GM18498 (cell line): ENCODE measurements at regions not wholly inside any gene's neighbourhood (a gene's known extent, or its start where the extent isn't known, plus 50 kb on each side); places are given as distances from the start of the nearest gene placed in this dataset.

Source experiments
- ATAC-seq: cut with Tn5 transposase; IDR thresholded peaks from one replicate; pipeline ENCODE4 v1.9.1; 2021; ENCODE audit warnings: mild to moderate bottlenecking, moderate library complexity; ENCODE audit not compliant: unreplicated experiment

DNA sequence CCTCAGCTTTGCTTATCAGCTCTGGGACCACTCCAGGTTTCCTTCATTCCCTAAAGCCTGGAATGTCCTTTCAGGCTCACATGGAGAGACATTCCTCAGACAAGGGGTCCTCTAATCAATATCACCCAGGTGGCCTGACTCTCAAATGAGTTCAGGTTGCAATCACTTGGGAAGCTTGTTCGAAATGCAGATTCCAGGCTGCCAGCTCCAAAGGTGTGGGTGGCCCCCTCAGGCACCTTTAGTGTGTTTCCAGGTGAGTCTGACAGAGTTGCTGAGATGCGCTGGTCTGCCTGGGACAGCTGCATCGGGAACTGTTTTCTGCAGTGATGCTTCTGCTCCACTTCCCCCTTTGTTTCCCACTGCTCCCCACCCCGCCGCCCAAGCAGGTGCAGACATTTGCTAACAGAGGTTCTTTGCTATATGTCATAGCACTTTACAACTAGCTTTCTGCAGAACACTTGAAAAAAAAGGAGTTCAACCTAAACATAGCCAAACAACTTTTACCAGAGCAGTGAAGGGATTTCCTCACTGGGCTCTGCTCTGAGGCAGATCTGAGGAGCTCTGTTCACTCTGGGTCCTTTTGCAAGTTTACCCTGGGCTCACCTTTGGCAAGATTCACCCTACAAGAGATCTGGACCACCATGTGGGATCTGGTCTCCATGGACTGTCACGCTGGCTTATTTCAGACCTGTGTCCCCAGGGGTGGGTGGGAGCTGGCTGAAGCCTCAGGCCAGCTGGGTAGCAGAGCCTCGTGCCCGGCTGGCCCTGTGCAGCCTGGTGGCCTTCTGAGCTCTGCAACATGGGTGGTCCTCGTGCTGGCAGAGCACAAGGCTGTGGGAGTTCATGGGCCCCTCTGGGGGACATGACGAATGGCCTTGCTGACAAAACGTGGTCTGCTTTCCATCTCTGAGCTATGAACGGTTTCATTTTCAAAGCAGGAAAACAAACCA lies 539.6 kb downstream of the CCDC171 start:
- ATAC-seq: no peak

DNA sequence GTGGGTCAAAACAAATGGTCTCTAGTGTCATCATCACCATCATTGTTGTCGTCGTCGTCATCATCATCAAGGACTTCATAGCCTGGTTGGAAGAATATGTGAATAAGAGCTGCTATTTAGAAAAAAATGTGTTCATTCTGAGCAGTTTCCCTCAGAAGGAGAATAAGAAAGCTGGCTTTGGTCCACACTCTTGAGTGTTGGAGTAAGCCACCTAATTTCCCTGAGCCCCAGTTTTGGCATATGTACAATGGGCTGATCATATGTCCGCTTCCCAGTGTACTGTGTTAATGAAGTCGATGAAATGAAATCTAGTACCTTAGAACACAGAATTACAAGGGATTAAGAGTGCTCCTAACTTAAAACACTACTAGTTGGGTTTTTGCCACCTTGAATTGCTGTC lies 545.5 kb downstream of the CCDC171 start:
- ATAC-seq: no peak

DNA sequence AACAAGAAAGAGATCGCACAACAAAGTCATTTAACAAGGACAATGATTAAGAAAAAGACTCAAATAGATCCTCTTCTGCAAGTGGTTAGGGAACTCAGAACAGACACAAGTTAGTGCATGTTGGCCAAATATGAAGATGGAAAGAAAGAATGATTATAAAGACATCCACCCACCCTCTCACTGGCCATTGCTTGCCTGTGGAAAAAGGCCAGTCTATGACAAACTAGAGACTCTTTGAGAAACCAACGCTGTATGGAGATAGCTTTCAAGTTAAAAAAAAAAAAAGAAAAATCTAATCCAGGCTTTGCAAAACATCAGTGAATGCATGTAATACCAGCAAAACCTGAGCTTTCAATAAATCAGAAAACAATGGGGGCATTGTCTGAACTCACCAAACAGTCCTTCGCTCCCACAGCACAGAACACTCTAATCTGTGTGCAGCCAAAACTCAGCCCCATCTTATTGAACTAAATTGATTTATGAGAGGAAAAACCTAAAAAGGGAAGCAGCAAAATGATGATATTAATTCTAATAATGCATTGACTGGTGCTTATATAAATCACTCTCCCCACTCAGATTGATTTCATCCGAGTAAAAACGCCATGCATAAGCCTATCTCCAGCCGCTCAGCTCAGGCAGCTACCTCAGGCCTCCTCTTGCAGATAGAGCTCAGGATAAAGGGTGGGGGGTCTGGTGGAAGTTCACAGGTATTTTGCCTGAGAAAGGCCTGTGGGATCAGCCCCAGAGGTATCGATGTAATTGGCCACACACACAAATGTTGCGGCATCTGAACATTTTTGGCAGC lies 547.1 kb downstream of the CCDC171 start:
- no peak for ATAC-seq

DNA sequence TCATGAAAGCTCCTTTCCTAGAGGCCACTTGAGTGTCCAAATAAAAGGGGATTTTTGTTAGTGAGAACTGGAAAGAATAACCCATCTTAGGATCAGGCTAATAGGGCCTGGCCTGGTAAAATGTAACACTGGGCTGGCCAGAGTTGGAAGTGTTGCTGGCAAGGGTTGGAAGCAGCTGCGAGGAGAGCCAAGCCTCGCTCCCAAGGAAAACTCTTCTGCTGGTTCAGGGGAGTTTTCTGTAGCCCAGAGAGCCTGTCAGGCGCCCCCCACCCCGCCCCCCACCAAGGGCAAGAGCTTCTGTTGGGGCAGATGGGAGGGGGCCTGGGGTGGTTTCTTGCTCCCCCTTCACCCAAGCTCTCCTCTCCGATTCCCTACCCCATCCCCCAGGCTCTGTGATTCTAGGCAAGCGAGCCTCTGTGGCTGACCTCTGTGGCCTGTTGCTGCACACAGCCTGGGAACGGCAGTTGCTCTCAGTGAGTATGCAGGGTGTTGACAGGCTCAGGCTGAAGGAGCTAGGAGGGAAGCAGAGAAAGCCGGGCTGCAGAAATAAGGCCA lies 547.8 kb downstream of the CCDC171 start:
- ATAC-seq: no peak

- no peak for ATAC-seq
Measured at GRCh38 chr9:16102154-16102553, 549.3 kb downstream of the CCDC171 start.

GRCh38 chr9:16103620-16104397 lies 551.0 kb downstream of the CCDC171 start:
- no peak for ATAC-seq

- no peak for ATAC-seq
Measured at GRCh38 chr9:16105168-16106020, 552.6 kb downstream of the CCDC171 start.

- no peak for ATAC-seq
Measured at GRCh38 chr9:16106021-16106571, 553.3 kb downstream of the CCDC171 start.

- no peak for ATAC-seq
Measured at GRCh38 chr9:16112116-16112515, 559.3 kb downstream of the CCDC171 start.

- ATAC-seq: no peak
Measured at GRCh38 chr9:16115994-16116393, 563.2 kb downstream of the CCDC171 start.

GRCh38 chr9:16118043-16118442 lies 565.2 kb downstream of the CCDC171 start:
- ATAC-seq: no peak

DNA sequence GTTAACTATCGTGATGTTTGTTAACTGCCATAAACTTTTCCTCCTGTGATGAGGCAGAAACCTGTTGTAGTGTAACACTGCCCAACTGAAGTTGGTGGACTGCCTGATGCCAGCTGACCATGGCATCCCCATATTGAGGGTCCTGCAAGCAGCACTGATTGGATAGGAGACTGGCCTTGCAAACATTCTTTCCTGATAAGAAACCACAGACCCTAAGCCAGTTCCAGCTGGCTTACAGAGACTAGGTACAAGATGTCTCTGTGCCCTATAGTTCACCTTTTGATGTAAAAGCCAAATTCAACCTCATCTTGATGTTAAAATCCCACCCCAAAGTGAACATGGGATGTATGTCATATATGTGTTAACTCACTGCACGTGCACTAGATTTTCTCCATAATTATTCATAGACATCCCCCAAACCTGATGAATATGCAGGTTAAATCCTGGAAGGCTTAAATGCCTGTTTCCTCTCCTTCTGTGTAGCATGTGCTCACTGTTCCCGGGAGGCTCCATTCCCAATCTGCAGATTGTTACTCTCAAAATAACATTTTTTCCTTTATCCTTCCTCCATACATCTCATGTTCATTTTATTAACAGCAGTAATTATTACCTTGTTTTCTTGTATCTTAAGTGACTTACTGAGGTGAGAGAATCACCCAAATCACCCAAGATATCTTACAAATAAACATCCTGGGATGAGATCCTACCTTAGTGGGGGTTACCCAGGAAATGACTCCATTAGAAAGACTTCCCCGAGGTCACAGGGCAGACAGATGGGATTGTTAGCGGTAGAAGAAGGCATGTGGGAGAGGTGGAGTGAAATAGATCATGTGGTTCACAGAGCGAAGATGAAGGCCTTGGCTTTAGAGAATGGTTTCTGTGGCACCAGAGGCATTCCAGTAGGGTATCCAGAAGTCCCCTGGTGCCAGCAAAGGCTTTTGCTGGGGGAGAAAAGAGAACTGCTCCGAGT lies 566.7 kb downstream of the CCDC171 start:
- ATAC-seq: no peak

GRCh38 chr9:16120231-16120641 lies 567.4 kb downstream of the CCDC171 start:
- no peak for ATAC-seq

DNA sequence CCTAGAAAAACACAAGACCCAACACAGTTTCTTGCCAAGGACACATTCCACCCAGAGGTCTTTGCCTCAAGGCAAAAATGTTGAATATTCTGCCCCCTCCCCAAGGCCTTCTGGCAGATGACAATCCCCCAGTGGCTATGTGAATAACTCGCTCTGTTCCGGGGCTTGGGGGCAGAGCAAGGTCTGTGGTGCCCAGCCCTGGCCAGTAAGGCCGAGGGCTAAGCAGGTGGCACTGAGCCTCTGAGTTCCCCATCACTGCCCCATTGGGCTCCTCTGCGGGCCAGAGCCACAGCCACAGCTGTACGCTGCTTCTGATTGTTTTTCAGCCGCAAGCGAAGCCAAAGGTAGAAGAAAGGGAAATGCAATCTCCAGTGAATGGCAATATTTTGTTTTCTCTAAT lies 567.9 kb downstream of the CCDC171 start:
- no peak for ATAC-seq

GRCh38 chr9:16121168-16121567 lies 568.3 kb downstream of the CCDC171 start:
- ATAC-seq: no peak

GRCh38 chr9:16121601-16122286 lies 568.9 kb downstream of the CCDC171 start:
- no peak for ATAC-seq

GRCh38 chr9:16125629-16126028 lies 572.8 kb downstream of the CCDC171 start:
- no peak for ATAC-seq

DNA sequence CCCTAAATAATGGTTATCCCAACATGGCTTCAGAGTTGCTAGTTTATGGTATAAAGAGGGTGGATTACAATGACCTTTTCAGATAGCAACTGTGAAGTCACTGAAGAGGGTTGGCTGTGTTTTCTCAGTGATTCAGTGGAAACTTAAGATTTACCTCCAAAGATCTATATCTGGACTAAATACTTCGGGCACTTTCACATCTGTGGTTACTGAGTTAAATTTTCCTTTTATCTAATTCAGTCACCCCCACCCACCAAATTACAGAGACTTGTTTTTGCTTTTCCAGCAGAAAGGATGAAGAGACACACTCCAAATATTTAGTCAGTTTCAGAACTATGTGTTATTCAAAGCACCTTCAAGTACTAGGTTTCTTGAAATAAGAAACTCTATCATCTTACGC lies 573.2 kb downstream of the CCDC171 start:
- ATAC-seq: no peak
